A673 (cell line): ENCODE measurements at regions not wholly inside any gene's neighbourhood (a gene's known extent, or its start where the extent isn't known, plus 50 kb on each side); places are given as distances from the start of the nearest gene placed in this dataset.
A peak's percentile ranks its signal among the peaks of the same experiment; 100 is the strongest.

Source experiments
- BruUV-seq: library from RNA; stranded (reverse); fragments of 400-500 nt; replicated peaks from 2 replicates; lab custom pipeline; 2021; lab: Mats Ljungman, UMichigan
- CTCF ChIA-PET: fragments of 300-600 bp; sonication (Branson Sonifier 250); formaldehyde crosslinking; loops from one replicate; lab custom pipeline; 2022; ENCODE audit warnings: antibody characterized with exemption; lab: Charles Lee
- POLR2A ChIA-PET: fragments of 300-600 bp; sonication (Branson Sonifier 250); formaldehyde crosslinking; loops from one replicate; lab custom pipeline; 2022; ENCODE audit warnings: antibody characterized with exemption; ENCODE audit not compliant: low non-redundant PET; lab: Charles Lee
- DNase-seq: peaks from one replicate; pipeline ENCODE4 v3.0.0-alpha.2; 2015; ENCODE audit warnings: low spot score
- H3K27ac ChIP-seq: fragments of 200-600 bp; sonication (generic); 2 replicates; pipeline ENCODE4 v1.5.1; 2016; ENCODE audit warnings: mixed run types, low read depth, mild to moderate bottlenecking, mixed read lengths, antibody characterized with exemption, low read length; ENCODE audit not compliant: poor library complexity, severe bottlenecking
- H3K27me3 ChIP-seq: fragments of 200-600 bp; sonication (generic); replicated peaks from 2 replicates; pipeline ENCODE4 v1.6.1; 2017; ENCODE audit warnings: mixed run types, low read depth, mild to moderate bottlenecking, mixed read lengths, antibody characterized with exemption, low read length; ENCODE audit not compliant: insufficient read depth, poor library complexity
- H3K36me3 ChIP-seq: fragments of 200-600 bp; sonication (generic); 2 replicates; pipeline ENCODE4 v1.6.1; 2016; ENCODE audit warnings: mixed run types, mild to moderate bottlenecking, mixed read lengths, antibody characterized with exemption, low read length; ENCODE audit not compliant: insufficient read depth, poor library complexity, severe bottlenecking
- H3K4me1 ChIP-seq: fragments of 200-600 bp; sonication (generic); 2 replicates; pipeline ENCODE4 v1.6.1; 2017; ENCODE audit warnings: mixed run types, mild to moderate bottlenecking, mixed read lengths, antibody characterized with exemption, low read length; ENCODE audit not compliant: insufficient read depth, poor library complexity, severe bottlenecking
- H3K4me3 ChIP-seq: fragments of 200-600 bp; sonication (generic); 2 replicates; pipeline ENCODE4 v1.5.1; 2016; ENCODE audit warnings: low read depth, mixed run types, mild to moderate bottlenecking, mixed read lengths, low read length; ENCODE audit not compliant: poor library complexity, severe bottlenecking
- H3K9me3 ChIP-seq: fragments of 200-600 bp; sonication (generic); 2 replicates; pipeline ENCODE4 v1.6.1; 2016; ENCODE audit warnings: mixed run types, low read depth, mild to moderate bottlenecking, mixed read lengths, antibody characterized with exemption, low read length; ENCODE audit not compliant: poor library complexity, severe bottlenecking
- CTCF ChIP-seq: fragments of 300-800, 200-600 bp; sonication (generic); conservative IDR thresholded peaks from 2 replicates; pipeline ENCODE4 v1.5.1; 2017; ENCODE audit warnings: low read depth, mild to moderate bottlenecking, antibody characterized with exemption, low read length, moderate library complexity, mixed read lengths
- EZH2 ChIP-seq: fragments of 200-600 bp; sonication (generic); IDR thresholded peaks from 2 replicates; pipeline ENCODE4 v1.6.1; 2017; ENCODE audit warnings: borderline replicate concordance, low read depth, mild to moderate bottlenecking, mixed read lengths, antibody characterized with exemption, low read length; ENCODE audit not compliant: poor library complexity, severe bottlenecking
- intact Hi-C: fragments of 100-400 bp; cut with micrococcal nuclease; formaldehyde crosslinking; loops from one replicate; pipeline ENCODE4 v1.10.0; 2022; ENCODE audit not compliant: unreplicated experiment

- peak overlapping the region; percentile 72 for H3K27ac ChIP-seq
- no peaks in the 10 kb centered on the region for H3K9me3 ChIP-seq
- intact Hi-C loops, result loop anchor here (5.0 to 10.0 kb wide), 6 partner anchors 149 to 1459 kb away; no protein-coding TSS in a partner anchor
- ChIA-PET CTCF (no interaction called here), POLR2A (no interaction called here)
- H3K4me3 ChIP-seq, result no peak overlapping the region
- TF ChIP-seq EZH2 (no peak), CTCF (no peak)
- BruUV-seq, result no TSS peak
- H3K27me3 ChIP-seq, result no peaks in the 10 kb centered on the region
- peaks cover 55% of the 10 kb centered on the region for H3K4me1 ChIP-seq
- H3K36me3 ChIP-seq, result no peaks in the 10 kb centered on the region
- DNase-seq, result no peak
Measured at GRCh38 chr6:18598551-18599264, 211.6 kb downstream of the RNF144B start.

- no peak overlapping the region for H3K4me3 ChIP-seq
- BruUV-seq, result no TSS peak
- H3K27me3 ChIP-seq, result no peaks in the 10 kb centered on the region
- POLR2A ChIA-PET, result no interaction called here
- TF ChIP-seq CTCF, result no peak
- no peak for TF ChIP-seq EZH2
- H3K27ac ChIP-seq, result no peak overlapping the region
- peaks cover 53% of the 10 kb centered on the region for H3K4me1 ChIP-seq
- H3K36me3 ChIP-seq, result no peaks in the 10 kb centered on the region
- no peak for DNase-seq
- CTCF ChIA-PET, result no interaction called here
- H3K9me3 ChIP-seq, result no peaks in the 10 kb centered on the region
- intact Hi-C loops, result no loop called here
Measured at GRCh38 chr6:18600255-18600654, 213.1 kb downstream of the RNF144B start.

- no peaks in the 10 kb centered on the region for H3K27me3 ChIP-seq
- intact Hi-C loops, result no loop called here
- H3K9me3 ChIP-seq, result no peaks in the 10 kb centered on the region
- no peak overlapping the region for H3K27ac ChIP-seq
- CTCF ChIA-PET, result no interaction called here
- peaks cover 53% of the 10 kb centered on the region for H3K4me1 ChIP-seq
- POLR2A ChIA-PET, result no interaction called here
- no TSS peak for BruUV-seq
- no peak for TF ChIP-seq CTCF
- TF ChIP-seq EZH2, result no peak
- H3K36me3 ChIP-seq, result no peaks in the 10 kb centered on the region
- DNase-seq, result no peak
- no peak overlapping the region for H3K4me3 ChIP-seq
Measured at GRCh38 chr6:18601516-18602020, 214.4 kb downstream of the RNF144B start.
